ENCODE measurements at regions not wholly inside any gene's neighbourhood (a gene's known extent, or its start where the extent isn't known, plus 50 kb on each side); places are given as distances from the start of the nearest gene placed in this dataset.
"Not testable (repeated sequence)": the region's sequence is repeated elsewhere in the genome, so short reads cannot be mapped to it uniquely, and the experiment has no call there.

DNA sequence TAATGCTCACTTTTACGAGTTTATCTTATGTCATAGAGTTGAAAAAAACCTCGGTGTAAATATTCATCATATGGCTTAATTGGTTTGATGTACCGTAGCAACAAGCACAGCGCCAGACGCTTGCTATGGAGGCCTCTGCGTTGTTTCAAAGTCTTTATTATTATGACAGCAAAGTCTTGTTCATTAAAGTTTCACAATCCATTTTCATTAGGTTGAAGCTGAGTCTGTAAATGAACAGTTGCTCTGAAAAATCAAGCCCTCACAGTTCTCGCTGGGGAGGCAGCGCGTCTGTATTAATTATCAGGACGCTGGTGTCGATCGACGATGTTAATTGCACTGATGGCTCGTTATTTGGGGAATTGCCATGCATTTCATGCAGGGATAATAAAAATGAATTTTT is 185.6 kb downstream of the INSC start:
- no peak for DNase-seq (ENCODE audit: low spot score)

DNA sequence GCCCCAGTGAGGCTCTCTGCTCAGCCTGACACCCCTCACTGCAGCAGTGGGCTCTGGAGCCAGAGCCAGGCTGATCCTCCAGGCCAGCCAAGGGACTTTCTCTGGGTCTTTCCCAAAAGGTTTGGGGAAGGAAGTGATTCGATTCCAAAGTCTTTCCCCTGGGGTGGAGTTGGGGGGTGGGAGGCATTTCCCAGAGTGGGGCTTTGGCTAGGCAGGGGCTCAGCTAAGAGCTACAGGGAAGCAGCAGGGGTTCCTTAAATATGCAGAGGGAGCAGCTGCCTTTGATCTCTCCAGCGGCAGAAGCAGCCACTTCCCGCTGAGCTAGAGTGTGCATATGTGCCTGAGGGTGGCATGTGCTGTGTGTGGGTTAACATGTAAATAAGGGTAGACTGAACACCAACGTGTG is 192.9 kb downstream of the INSC start:
- DNase-seq (ENCODE audit: low spot score): no peak

DNA sequence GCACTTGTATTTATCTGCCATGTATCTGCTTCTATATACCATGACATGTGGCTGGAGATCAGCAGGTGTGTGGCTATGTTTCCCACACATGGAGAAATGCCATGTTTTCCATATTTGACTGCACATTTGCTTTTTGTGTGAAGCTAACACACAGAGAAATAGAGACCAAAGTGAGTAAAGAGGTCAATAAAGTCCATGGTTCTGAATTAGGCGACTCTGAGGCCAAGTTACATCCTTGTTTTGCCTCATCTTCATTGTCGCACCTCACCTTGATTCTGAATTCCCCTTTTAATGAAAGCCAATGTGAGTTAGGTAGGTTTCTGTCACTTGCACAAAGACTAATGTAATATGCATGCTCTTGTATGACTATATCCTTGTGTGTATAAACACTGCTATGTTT is 194.1 kb downstream of the INSC start:
- no peak for DNase-seq (ENCODE audit: low spot score)

DNA sequence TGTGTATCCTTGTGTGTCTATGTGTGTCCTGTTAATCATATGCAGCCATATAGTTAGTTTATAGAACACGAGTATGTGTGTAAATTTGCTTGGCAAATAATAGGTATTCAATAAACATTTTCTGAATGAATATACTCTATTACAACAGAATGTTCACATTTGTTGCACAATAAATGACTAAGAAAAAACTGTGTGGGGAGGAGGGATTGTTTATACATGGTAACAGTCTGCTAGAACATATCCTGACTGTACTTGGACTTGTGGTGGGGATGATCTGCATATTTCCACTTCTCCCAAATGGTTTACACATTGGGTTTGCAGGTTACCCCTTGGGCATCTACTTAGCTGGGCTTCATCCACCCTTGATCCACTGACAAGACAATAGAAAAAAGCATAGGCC is 194.6 kb downstream of the INSC start:
- DNase-seq (ENCODE audit: low spot score): no peak

DNA sequence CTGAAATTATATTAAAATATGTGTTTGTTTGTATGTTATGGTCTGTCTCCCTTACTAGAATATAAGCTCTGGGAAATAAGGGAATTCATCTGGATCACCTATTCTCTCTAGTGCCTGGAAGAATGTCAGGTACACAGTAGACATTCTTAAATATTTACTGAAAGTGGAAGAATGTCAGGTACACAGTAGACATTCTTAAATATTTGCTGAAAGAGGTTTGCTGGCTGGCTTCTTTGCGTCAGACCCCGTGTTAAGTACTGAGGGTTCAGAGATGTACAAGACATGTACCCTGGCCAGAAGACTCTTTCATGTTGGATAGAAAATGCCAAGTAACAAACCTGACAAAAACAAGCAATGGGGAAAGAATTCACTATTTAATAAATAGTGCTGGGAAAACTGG is 199.1 kb downstream of the INSC start:
- no peak for DNase-seq (ENCODE audit: low spot score)

DNA sequence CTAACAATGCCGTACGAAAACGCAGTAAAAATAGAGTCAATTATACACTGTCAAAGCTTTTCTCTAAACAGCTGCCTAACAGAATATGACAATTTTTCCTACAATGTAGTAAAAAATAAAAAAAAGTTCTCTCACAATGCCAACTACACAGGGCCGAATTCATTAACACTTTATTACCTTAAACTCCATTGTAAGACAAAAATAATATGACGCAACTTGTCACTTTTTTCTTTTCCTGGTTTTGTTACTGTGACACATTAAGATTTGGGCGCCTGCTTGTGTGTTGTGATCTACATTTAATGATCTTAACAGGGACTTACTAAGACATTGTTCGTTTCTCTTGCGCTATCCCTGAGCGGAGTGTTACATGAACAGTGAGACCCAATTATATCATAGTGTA is 204.1 kb downstream of the INSC start:
- DNase-seq (ENCODE audit: low spot score): no peak

DNA sequence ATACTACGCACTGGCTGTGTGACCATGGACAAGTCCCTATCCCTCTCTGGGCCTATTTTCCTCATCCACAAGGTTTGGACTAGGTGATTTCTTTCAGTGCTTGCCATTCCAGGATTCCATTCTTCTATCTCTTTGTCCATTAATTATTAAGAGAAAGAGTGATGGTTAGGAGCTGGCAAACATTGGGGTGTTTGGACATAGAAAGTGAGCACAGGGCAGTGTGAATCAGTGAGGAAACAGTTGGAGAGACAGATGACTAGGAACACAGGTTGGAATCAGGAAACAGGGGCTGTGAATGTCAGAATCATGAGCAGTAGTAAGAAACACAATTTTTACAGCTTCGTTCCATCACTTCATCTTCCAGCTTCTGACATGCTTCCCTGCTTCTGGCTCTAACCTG is 211.8 kb downstream of the INSC start:
- peak; percentile 60 for DNase-seq (ENCODE audit: low spot score)

DNA sequence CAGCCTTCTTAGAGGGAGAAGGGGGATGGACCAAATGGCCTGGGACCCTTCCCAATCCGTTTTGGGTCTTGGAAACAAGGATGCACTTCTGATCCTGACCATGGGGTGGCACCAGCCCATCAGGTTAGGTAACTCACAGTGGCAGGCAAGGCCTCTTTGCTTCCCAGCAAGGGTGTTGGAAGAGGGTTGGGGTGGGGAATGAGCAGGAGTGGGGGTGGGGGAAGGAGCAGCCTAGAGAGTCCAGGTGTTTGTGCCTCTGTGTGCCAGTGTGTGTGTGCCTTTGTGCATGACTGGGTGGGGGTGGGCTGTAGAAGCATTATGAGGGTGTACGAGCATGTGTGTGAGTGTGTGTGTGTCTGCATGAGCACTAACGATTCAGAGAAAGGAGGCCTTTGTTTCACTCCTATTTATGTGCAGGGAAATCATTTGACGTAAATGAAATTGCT is 213.1 kb downstream of the INSC start:
- DNase-seq (ENCODE audit: low spot score): peak; percentile 68

DNA sequence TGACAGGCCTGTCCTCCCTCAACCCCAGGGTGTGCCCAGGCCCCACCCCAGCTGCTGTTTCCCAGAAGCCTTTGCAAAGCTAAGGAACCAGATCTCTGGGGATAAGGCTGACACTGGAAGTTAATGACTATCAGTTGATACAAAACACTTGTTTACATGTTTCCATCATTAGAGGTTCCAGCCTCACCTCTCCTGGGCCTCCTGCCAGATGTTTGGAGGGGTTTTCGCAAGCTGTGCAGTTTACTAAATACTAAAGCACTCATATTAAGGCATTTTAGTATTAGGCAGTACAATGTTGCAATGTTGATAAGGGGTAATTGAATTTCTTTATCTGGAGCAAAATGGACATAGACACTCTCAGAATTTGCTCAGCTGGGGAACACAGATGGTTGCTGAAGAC is 218.7 kb downstream of the INSC start:
- DNase-seq (ENCODE audit: low spot score): no peak

DNA sequence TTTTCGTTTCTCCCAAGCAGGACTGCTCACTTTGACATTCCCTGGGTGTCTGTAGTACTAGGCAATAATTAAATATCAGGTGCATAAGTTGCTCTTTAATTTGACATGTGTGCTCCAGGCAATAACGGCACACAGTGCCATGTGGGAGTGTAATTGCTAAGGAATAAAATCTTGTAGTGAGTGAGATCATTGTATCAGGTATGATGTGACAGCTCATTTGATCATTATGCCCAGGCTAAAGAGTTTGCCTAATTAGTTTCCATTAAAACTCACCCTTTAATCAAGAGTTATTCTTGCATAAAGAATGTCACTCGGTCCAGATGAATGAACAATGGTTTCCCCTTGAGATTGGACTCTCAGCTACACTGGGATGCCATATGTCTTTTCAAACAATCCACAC is 220.0 kb downstream of the INSC start:
- DNase-seq (ENCODE audit: low spot score): no peak

DNA sequence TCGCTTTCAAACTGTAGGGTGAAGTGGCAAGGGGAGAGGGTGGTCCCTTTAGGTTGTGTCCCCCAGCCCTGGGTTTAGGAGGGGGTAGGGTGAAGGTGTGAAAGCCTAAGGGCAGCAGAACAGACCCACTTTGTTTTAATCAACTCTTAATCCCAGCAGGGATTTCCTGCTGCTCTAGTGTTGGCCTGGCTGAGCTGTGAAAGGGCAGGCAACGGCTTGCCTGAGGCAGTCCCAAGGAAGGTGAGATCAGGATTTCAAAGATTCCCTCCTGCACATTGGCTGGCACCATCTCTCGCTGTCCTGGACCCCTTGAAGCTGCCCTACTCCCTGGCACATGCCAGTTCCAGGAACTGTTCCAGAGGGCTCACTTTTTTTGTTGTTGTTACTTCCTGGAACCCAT is 221.3 kb downstream of the INSC start:
- no peak for DNase-seq (ENCODE audit: low spot score)

DNA sequence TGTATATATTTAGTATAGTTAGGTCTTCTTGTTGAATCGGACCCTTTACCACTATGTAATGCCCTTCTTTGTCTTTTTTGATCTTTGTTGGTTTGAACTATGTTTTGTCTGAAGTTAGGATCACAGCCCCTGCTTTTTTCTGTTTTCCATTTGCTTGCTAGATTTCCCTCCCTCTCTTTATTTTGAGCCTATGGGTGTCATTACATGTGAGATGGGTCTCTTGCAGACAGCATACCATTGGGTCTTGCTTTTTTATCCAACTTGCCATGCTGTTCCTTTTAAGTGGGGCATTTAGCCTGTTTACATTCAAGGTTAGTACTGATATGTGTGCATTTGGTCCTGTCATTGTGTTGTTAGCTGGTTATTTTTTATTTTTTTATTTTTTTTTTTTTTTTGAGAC is 224.6 kb downstream of the INSC start:
- no peak for DNase-seq (ENCODE audit: low spot score)

DNA sequence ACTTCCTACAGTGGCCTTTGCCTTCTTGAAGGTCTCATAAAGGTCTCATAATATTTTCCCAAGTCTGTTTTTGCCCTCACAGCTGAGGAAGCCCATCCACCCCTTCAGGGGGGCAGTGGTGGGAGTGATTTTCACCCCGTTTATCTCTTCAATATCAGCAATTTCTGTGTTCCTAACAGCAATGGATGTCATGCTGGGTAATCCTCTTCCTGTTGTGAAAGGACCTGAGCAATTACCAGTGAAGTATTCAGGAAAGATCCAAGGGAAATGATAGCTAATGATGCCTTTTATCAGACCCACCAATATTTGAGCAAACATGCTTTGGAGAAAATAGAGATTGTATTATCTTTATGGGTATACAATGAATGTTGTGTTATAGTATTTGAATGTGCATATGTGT is 226.9 kb downstream of the INSC start:
- no peak for DNase-seq (ENCODE audit: low spot score)

DNA sequence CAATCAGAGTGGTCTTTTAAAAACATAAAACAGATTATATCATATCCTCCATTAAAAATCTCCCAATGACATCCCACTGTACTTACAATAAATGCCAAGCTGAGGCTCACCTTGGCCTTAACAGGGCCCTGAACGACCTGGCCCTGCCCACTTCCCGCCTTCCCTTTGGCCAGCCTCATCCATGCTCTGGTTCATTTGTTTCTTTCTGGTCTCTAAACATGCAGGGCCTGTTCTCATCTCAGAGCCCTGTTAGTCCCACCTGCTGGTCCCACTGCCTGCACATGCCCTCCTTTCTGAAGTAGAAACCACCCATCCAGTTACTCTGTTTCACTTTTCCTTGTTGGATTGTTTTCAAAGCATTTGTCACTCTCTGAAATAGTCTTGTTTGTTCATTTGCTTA is 227.4 kb downstream of the INSC start:
- peak; percentile 33 for DNase-seq (ENCODE audit: low spot score)

DNA sequence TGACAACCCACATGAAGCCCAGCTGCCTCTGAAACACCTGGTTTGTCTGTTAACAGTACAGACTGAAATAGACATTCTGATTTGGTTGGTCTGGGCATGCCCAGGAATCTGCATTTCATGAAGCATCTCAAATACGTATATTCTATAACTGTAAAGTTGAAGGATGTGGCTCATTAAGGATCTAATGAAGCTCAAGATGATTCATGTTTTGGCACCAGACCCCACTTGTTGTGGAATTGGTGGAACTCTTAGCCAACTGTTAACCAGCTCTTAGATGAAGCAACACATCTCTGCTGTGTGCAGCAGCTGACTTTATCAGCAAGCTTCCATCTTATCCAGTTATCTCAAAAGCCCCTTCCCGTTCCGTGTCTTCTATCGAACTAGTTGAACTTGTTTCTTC is 232.2 kb downstream of the INSC start:
- peak; percentile 60 for DNase-seq (ENCODE audit: low spot score)

DNA sequence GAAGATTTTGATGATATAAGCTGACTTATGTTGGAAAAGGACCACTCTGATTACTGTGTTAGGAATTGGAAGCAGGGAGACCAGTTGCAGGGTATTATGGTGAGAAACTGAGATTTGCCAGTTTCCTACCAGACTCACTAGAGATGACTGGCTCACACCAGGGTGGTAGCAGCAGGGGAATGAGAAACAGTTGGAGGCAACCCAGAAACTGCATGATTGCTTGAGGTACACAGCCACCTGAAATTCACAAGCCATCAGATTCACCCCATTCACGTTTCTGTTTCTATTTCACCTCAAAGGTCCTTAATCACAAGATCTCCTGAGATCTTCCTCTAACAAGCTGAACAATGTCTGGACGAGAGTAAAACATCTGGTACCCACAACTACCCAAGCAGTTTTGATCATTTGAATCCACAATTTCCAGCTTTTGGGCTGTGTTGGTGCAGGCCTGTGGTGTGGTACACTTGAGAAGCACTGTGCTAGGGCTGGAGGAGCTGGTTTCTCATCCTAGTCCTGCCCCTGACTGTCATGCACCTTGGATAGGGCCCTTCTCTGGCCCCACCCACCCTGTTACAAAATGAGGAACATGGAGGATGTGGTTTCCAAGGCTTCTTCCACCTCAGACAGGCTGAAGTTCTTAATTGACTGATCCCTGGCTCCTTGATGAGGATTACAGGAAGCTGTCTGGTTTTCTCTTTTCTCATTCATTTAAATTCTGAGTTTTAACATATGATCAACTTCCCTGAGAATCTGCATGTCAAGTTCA is 233.4 kb downstream of the INSC start:
- DNase-seq (ENCODE audit: low spot score): no peak

DNA sequence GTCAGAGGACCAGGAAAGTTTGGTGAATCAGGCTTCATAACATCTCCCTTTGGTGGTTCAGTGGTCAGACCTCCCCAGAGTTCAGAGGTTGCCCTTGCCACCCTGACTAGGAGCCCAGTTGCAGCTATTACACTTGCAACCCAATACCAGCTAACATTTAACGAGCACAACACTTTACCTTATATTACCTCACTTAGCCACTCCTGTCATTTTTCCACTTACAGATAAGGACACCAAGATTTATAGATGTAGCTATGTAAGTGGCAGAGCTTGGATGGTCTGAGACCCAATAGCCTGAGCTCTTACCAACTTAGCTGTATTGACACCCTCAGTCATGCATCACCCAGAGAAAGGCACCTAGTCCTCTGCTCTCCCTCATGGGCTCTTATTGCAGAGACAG is 234.7 kb downstream of the INSC start:
- DNase-seq (ENCODE audit: low spot score): peak; percentile 13

DNA sequence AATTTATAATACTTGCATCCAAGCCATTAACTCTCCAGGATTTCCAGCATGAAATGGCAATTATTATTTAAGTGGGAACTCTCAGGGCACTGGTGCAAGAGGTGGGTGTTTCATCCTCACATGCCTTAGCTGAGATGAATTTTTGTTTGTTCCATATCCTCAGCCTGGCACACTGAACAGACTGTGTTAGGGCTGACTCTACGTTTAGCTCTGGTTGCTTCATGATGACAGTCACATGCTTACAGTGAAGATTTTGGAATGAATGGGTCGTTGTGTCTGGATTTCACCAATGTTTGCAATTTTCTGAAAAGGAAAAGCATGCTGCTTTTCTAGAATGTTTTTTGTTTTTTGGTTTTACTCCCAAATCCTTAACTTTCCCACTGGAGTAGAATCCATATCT is 246.6 kb downstream of the INSC start:
- no peak for DNase-seq (ENCODE audit: low spot score)

DNA sequence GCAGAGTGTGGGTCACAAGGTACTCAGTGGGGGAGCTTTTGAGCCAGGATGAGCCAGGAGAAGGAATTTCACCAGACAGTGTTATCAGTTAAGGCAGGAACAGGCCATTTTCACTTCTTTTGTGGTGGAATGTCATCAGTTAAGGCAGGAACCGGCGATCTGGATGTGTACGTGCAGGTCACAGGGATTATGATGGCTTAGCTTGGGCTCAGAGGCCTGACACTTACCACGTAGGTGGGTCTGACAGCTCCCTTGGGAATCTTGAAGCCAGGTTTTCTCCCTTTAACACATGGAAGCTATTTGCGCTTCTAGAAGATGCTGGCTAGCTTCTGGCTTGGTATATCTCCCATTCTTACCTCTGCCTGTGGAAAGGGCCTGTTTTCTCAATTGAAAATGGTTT is 250.6 kb downstream of the INSC start:
- not testable (repeated sequence) for DNase-seq (ENCODE audit: low spot score)

DNA sequence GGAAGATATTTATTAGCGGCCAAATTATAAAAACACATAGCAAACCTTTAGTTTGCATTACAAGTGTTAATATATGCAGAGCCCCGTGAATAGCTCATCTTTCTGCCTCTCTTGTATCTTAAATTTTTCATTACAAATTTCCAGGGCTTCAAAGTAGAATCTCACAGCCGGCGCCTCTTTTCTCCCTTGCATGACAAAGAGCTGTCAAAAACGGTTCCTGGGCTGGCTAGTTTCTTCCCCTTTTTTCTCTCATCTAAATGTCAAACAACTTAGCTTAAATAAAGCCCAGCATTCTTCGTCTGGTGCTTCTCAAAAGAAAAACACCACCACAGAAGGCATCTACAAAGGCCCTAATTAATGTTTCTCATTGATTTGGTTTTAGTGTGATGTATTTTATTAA is 253.0 kb downstream of the INSC start:
- DNase-seq (ENCODE audit: low spot score): no peak

DNA sequence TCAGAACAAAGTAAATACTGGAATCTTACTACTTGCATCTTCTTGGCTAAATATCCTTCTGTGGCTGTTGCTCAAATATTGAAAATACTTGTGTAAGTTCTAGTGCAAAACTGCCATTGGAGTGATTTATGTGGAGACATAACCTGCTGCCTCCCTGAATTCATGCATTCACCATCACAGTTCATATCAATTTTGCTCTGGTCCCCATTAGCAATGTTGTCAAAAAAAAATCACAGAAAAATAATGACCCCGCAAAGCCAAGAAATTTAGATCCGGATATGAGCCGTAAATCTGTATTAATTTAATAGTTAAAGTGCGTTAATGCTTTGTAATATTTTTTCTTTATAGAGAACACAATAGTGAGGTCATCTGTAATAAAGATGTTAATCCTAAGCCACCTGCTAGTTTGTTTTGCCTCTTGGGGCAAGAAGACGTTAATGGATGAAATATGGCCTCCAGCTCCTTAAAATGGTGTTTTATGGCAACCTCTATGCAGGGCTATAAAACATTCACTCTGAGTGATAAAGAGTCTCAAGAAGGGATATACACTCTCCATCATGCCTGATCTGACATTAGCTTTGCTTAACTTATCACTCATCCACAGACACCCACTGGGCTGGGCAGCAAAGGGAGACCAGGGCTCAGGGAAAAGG is 255.9 kb downstream of the INSC start:
- no peak for DNase-seq (ENCODE audit: low spot score)

DNA sequence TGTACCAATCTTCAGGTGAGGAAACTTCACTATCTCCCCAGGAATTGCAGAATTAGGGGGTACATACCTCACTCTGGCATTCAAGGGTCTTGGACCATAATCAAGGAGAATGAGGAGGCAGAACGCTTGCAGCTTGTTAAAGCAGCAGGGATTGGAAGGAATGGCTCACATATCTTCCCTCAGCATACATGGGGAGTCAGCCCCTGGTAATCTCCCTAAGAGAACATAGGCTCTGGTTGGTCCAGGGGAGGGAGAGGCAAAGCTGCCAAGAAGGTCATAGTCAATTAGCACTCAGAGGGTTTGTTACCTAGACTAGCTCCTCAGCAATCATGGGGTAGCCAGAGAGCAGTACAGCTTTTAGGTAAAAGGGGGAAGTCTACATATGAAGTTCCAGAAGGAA is 256.8 kb downstream of the INSC start:
- no peak for DNase-seq (ENCODE audit: low spot score)

DNA sequence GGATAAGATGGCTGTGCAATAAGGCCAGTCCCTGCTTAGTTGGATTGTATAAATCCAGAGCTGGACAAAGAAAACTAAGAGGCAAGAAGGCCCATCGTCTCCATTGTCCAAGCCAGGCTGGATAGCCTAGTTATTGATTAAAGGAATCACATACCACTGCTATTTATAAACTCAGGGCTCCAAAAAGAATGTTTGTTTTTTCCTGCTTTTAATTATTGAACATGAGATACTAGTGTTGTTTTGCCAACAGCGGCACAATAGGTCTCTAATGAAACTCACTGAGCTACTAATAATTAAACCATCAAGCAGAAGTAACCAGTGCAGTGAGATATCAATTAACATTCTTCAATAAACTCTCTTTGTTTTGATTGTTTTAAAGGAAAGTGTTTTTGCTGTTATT is 259.7 kb downstream of the INSC start:
- DNase-seq (ENCODE audit: low spot score): peak; percentile 48

DNA sequence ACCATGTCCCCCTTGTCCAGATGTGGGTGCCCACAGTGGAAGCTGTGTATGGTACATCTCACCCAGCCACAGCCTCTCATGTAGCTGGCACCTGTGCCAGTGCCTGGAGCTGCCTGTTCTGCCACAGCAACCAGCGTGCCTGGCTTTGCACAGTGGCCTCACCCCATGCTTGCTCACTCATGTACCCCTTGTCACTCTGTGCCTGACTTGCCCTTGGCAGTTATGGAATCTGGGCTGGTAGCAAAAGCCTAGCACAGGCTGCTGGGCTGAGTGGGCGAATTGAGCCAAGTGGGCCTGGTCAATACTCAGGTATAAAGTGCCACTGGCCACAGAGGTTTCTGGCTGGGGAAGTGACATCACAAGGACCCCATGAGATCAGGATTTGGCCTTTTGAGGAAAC is 264.2 kb downstream of the INSC start:
- no peak for DNase-seq (ENCODE audit: low spot score)

Measured in kidney tubule cell (primary cell).